Epithelial cell of esophagus (primary cell): ENCODE measurements at regions not wholly inside any gene's neighbourhood (a gene's known extent, or its start where the extent isn't known, plus 50 kb on each side); places are given as distances from the start of the nearest gene placed in this dataset.
"Not testable (repeated sequence)": the region's sequence is repeated elsewhere in the genome, so short reads cannot be mapped to it uniquely, and the experiment has no call there.

Experiments
- DNase-seq: peaks from one replicate; pipeline ENCODE4 v3.0.0; 2010; ENCODE audit warnings: low read depth
- H3K4me3 ChIP-seq: 2 replicates; pipeline ENCODE4 v1.5.1; 2011; ENCODE audit warnings: mild to moderate bottlenecking, low read length, control low read depth
- CTCF ChIP-seq: IDR thresholded peaks from 2 replicates; pipeline ENCODE4 v1.5.1; 2011; ENCODE audit warnings: low read depth, mild to moderate bottlenecking, low read length, control low read depth, inconsistent platforms; ENCODE audit not compliant: insufficient read depth; ENCODE audit errors: missing control alignments

- no peak for DNase-seq
- no peak for TF ChIP-seq CTCF
These were observed 53.5 kb downstream of the FSCB start for GRCh38 chr14:44453433-44454171.

GRCh38 chr14:44450232-44450631, 56.9 kb downstream of the FSCB start:
- not testable (repeated sequence) for H3K4me3 ChIP-seq, DNase-seq

More at GRCh38 chr14:44453433-44454171, 53.5 kb downstream of the FSCB start:
- no peak overlapping the region for H3K4me3 ChIP-seq

GRCh38 chr14:44449680-44450079, 57.4 kb downstream of the FSCB start:
- TF ChIP-seq CTCF: no peak
- H3K4me3 ChIP-seq: no peak overlapping the region
- no peak for DNase-seq

- DNase-seq: no peak
- no peak for TF ChIP-seq CTCF
- H3K4me3 ChIP-seq: no peak overlapping the region
These were observed 58.1 kb downstream of the FSCB start for GRCh38 chr14:44448951-44449358.

GRCh38 chr14:44446965-44447364, 60.1 kb downstream of the FSCB start:
- no peak for TF ChIP-seq CTCF
- DNase-seq: no peak

GRCh38 chr14:44444454-44444853, 62.6 kb downstream of the FSCB start:
- no peak for TF ChIP-seq CTCF
- DNase-seq: no peak
- H3K4me3 ChIP-seq: no peak overlapping the region

More at GRCh38 chr14:44446965-44447364, 60.1 kb downstream of the FSCB start:
- no peak overlapping the region for H3K4me3 ChIP-seq

GRCh38 chr14:44438936-44439335, 68.1 kb downstream of the FSCB start:
- TF ChIP-seq CTCF: no peak
- no peak for DNase-seq
- no peak overlapping the region for H3K4me3 ChIP-seq

- TF ChIP-seq CTCF: no peak
- no peak for DNase-seq
- H3K4me3 ChIP-seq: no peak overlapping the region
These were observed 68.9 kb downstream of the FSCB start for GRCh38 chr14:44438221-44438620.
